ENCODE measurements at regions not wholly inside any gene's neighbourhood (a gene's known extent, or its start where the extent isn't known, plus 50 kb on each side); places are given as distances from the start of the nearest gene placed in this dataset.

- no peak overlapping the region for H3K4me3 ChIP-seq
- H3K36me3 ChIP-seq: no peaks in the 10 kb centered on the region
- intact Hi-C loops (cut with DNase I): no loop called here
- no peaks in the 10 kb centered on the region for H3K4me1 ChIP-seq (replicated peaks)
- no peak overlapping the region for H3K27ac ChIP-seq
- no peak for DNase-seq (ENCODE audit: low spot score)
- H3K9me3 ChIP-seq: no peaks in the 10 kb centered on the region
- WGBS: 16% methylated on average over 1 of the region's 1 CpG
- no peaks in the 10 kb centered on the region for H3K27me3 ChIP-seq (replicated peaks; ENCODE audit: insufficient read depth)
- TF ChIP-seq, protein P1, sequence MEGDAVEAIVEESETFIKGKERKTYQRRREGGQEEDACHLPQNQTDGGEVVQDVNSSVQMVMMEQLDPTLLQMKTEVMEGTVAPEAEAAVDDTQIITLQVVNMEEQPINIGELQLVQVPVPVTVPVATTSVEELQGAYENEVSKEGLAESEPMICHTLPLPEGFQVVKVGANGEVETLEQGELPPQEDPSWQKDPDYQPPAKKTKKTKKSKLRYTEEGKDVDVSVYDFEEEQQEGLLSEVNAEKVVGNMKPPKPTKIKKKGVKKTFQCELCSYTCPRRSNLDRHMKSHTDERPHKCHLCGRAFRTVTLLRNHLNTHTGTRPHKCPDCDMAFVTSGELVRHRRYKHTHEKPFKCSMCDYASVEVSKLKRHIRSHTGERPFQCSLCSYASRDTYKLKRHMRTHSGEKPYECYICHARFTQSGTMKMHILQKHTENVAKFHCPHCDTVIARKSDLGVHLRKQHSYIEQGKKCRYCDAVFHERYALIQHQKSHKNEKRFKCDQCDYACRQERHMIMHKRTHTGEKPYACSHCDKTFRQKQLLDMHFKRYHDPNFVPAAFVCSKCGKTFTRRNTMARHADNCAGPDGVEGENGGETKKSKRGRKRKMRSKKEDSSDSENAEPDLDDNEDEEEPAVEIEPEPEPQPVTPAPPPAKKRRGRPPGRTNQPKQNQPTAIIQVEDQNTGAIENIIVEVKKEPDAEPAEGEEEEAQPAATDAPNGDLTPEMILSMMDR (IDR thresholded peaks at IDR 0.05): no peak
- TF ChIP-seq POLR2AphosphoS5 (IDR thresholded peaks at IDR 0.05) (no peak), POLR2A (IDR thresholded peaks at IDR 0.05) (no peak)
These were observed 403.3 kb downstream of the PLK2 start for GRCh38 chr5:58056546-58056945.

- Histone ChIP-seq H3K9me3 (no peaks in the 10 kb centered on the region), H3K4me3 (no peak overlapping the region), H3K4me1 (replicated peaks) (no peaks in the 10 kb centered on the region), H3K27me3 (replicated peaks; ENCODE audit: insufficient read depth) (no peaks in the 10 kb centered on the region), H3K27ac (no peak overlapping the region), H3K36me3 (no peaks in the 10 kb centered on the region)
- DNase-seq (ENCODE audit: low spot score): no peak
- TF ChIP-seq POLR2AphosphoS5 (IDR thresholded peaks at IDR 0.05): no peak
- TF ChIP-seq POLR2A (IDR thresholded peaks at IDR 0.05): no peak
- TF ChIP-seq, protein P1 (IDR thresholded peaks at IDR 0.05): no peak
- 97% methylated on average over 1 of the region's 1 CpG for WGBS
- intact Hi-C loops (cut with DNase I): no loop called here
These were observed 405.9 kb downstream of the PLK2 start for GRCh38 chr5:58054018-58054417.

DNA sequence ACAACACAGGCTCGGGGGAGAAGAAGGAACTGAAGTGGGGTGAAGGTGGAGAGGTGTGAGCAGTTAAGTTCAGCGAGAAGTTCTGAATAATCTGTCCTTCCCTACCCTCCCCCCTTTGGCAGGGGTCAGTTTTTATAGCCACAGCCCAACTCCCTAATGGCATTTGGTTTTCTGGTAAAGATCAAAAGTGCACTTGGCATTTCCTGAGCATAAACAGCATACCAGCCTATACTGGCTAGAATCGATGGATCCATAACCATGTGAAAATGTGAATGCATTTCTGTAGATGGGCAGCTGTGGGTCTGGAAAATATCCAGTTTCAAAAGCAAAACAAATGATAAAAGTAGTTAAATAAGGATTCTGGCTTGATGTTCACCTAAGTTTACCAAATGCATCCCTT lies 410.9 kb downstream of the PLK2 start:
- no peak for TF ChIP-seq POLR2AphosphoS5 (IDR thresholded peaks at IDR 0.05)
- TF ChIP-seq POLR2A (IDR thresholded peaks at IDR 0.05): no peak
- TF ChIP-seq, protein P1 (IDR thresholded peaks at IDR 0.05): no peak
- Histone ChIP-seq H3K27ac (no peak overlapping the region), H3K4me1 (replicated peaks) (no peaks in the 10 kb centered on the region), H3K36me3 (no peaks in the 10 kb centered on the region), H3K9me3 (no peaks in the 10 kb centered on the region), H3K4me3 (no peak overlapping the region), H3K27me3 (replicated peaks; ENCODE audit: insufficient read depth) (no peaks in the 10 kb centered on the region)
- DNase-seq (ENCODE audit: low spot score): no peak
- 76% methylated on average over 3 of the region's 3 CpGs for WGBS
- intact Hi-C loops (cut with DNase I): no loop called here

DNA sequence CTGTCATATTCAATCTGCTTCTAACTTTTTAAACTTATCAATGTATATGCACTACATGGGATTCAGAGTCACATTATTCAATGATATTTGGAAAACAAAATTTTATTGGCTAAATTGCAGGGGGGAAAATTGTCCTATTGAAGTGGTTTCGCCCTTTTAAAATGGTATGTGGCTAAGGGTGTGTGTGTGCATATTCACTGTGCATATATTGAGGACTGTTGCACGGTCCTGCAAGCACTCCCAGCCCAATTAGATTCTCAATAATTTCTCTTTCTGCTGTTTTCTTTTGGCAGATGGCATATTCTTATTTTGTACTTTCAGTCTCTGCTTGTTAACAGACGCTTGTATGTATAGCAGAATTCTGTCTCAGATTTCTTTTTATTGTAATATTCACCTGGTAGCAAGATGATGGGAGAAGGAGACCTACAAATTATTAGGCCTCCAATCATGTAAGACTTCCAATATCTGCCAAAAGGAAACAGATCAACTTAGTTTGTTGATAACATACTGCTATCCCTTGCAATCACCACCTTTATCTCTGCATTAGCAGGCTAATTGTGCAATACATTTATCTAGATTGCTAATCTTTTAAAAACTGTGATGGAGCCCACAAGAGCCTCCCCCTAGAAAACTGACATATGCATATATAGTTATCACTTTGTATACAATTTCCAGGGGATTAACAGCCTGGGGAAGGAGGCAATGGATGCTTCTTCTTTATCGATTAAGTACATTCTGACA lies 411.5 kb downstream of the PLK2 start:
- TF ChIP-seq, protein P1 (IDR thresholded peaks at IDR 0.05): no peak
- TF ChIP-seq POLR2A (IDR thresholded peaks at IDR 0.05) (no peak), POLR2AphosphoS5 (IDR thresholded peaks at IDR 0.05) (no peak)
- WGBS: 94% methylated on average over 4 of the region's 4 CpGs

DNA sequence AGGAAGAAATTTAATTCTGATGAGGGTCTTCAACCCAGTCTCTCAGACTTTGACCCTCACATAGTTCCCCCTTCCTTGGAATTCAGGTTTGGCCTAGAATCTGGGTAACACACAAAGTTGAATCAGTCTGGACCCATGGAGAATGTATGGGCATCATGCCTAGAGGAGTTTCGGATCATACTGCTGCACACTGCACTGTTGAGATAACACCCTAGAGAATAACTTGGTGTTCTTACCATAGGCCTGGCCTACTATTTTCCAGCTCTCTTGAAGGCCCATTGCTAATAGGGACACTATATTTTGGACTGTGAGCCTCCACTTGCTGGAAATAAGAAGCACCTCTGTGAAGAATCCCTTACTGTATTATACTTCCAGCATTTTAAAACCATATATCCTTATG lies 413.5 kb downstream of the PLK2 start:
- Histone ChIP-seq H3K27me3 (replicated peaks; ENCODE audit: insufficient read depth) (no peaks in the 10 kb centered on the region), H3K4me1 (replicated peaks) (no peaks in the 10 kb centered on the region), H3K9me3 (no peaks in the 10 kb centered on the region), H3K27ac (no peak overlapping the region), H3K4me3 (no peak overlapping the region), H3K36me3 (no peaks in the 10 kb centered on the region)
- DNase-seq (ENCODE audit: low spot score): no peak
- intact Hi-C loops (cut with DNase I): no loop called here
- TF ChIP-seq POLR2AphosphoS5 (IDR thresholded peaks at IDR 0.05): no peak
- TF ChIP-seq, protein P1 (IDR thresholded peaks at IDR 0.05): no peak
- TF ChIP-seq POLR2A (IDR thresholded peaks at IDR 0.05): no peak
- WGBS: 71% methylated on average over 1 of the region's 1 CpG

More for the DNA sequence above, 411.5 kb downstream of the PLK2 start:
- H3K27me3 ChIP-seq (replicated peaks; ENCODE audit: insufficient read depth): no peaks in the 10 kb centered on the region
- DNase-seq (ENCODE audit: low spot score): no peak
- no peaks in the 10 kb centered on the region for H3K9me3 ChIP-seq
- H3K27ac ChIP-seq: no peak overlapping the region
- intact Hi-C loops (cut with DNase I): no loop called here
- H3K36me3 ChIP-seq: no peaks in the 10 kb centered on the region
- H3K4me1 ChIP-seq (replicated peaks): no peaks in the 10 kb centered on the region
- H3K4me3 ChIP-seq: no peak overlapping the region
